H1 (cell line): ENCODE measurements at regions not wholly inside any gene's neighbourhood (a gene's known extent, or its start where the extent isn't known, plus 50 kb on each side); places are given as distances from the start of the nearest gene placed in this dataset.

Experiments used
- CTCF ChIA-PET: fragments of 300-600 bp; sonication (Branson Sonifier 250); formaldehyde crosslinking; loops from one replicate; lab custom pipeline; 2021; ENCODE audit not compliant: partially characterized antibody; lab: Charles Lee
- POLR2A ChIA-PET: fragments of 300-600 bp; sonication (Branson Sonifier 250); formaldehyde crosslinking; loops from one replicate; lab custom pipeline; 2021; ENCODE audit warnings: inconsistent platforms; ENCODE audit not compliant: partially characterized antibody; lab: Charles Lee
- DNase-seq, 2 experiments: peaks; one replicate each; pipeline versions ENCODE4 v3.0.0 to v3.0.0-alpha.2; 2010 to 2022; ENCODE audit warnings: low spot score in 2 of 2, low read depth in 1 of 2, mixed read lengths in 1 of 2
- FAIRE-seq: peaks from 2 replicates; lab custom pipeline; 2011; peaks lifted over from hg19 to GRCh38; lab: Jason Lieb, UNC
- H2AFZ ChIP-seq: 2 replicates; pipeline ENCODE4 v1.8.1; 2012; ENCODE audit warnings: low read length, inconsistent platforms
- H2AK5ac ChIP-seq: 2 replicates; pipeline ENCODE4 v1.6.1; 2013; ENCODE audit warnings: low read depth, low read length
- H2BK120ac ChIP-seq: replicated peaks from 2 replicates; pipeline ENCODE3; 2013; ENCODE audit warnings: low read depth, low read length, inconsistent platforms
- H2BK12ac ChIP-seq: 2 replicates; pipeline ENCODE4 v1.6.1; 2013; ENCODE audit warnings: low read depth, low read length
- H2BK15ac ChIP-seq: 2 replicates; pipeline ENCODE4 v1.6.1; 2013; ENCODE audit warnings: low read length
- H2BK20ac ChIP-seq: 2 replicates; pipeline ENCODE4 v1.6.1; 2013; ENCODE audit warnings: low read length
- H2BK5ac ChIP-seq: 2 replicates; pipeline ENCODE4 v1.6.1; 2013; ENCODE audit warnings: low read depth, low read length
- H3K14ac ChIP-seq: 2 replicates; pipeline ENCODE4 v1.6.1; 2013; ENCODE audit warnings: inconsistent platforms; ENCODE audit not compliant: insufficient read length
- H3K18ac ChIP-seq: 2 replicates; pipeline ENCODE4 v1.6.1; 2013; ENCODE audit warnings: low read length; ENCODE audit errors: extremely low read depth
- H3K23ac ChIP-seq: 2 replicates; pipeline ENCODE4 v1.6.1; 2013; ENCODE audit warnings: inconsistent platforms; ENCODE audit not compliant: insufficient read length
- H3K23me2 ChIP-seq: 2 replicates; pipeline ENCODE4 v1.6.1; 2013; ENCODE audit warnings: low read depth, low read length
- H3K27ac ChIP-seq: 2 replicates; pipeline ENCODE4 v1.6.1; 2011; ENCODE audit warnings: low read depth, low read length, inconsistent platforms
- H3K27me3 ChIP-seq, 4 experiments: replicated peaks in 1 of 4; 1 replicate in 1 of 4; 2 replicates in 3 of 4; pipeline versions ENCODE4 v1.6.1 to v1.8.1; 2011 to 2013; ENCODE audit warnings: low read length in 3 of 4, mild to moderate bottlenecking in 3 of 4, inconsistent platforms in 2 of 4, mixed read lengths in 2 of 4, moderate library complexity in 1 of 4; ENCODE audit not compliant: control insufficient read depth in 3 of 4, insufficient read depth in 3 of 4; ENCODE audit errors: extremely low read depth in 1 of 4
- H3K36me3 ChIP-seq, 4 experiments: 2 replicates each; pipeline versions ENCODE4 v1.6.1 to v1.8.1; 2011 to 2013; ENCODE audit warnings: mild to moderate bottlenecking in 4 of 4, low read length in 3 of 4, moderate library complexity in 2 of 4, control low read depth in 1 of 4, inconsistent platforms in 1 of 4; ENCODE audit not compliant: insufficient read depth in 4 of 4, control insufficient read depth in 2 of 4
- H3K4ac ChIP-seq: replicated peaks from 2 replicates; pipeline ENCODE3; 2013; ENCODE audit warnings: low read length, low read depth, mixed read lengths, inconsistent platforms; ENCODE audit not compliant: insufficient read length
- H3K4me1 ChIP-seq, 4 experiments: replicated peaks in 1 of 4; 1 replicate in 1 of 4; 2 replicates in 3 of 4; pipeline versions ENCODE4 v1.6.1 to v1.8.1; 2011 to 2013; ENCODE audit warnings: low read length in 3 of 4, inconsistent platforms in 2 of 4, mixed read lengths in 1 of 4; ENCODE audit not compliant: insufficient read depth in 4 of 4, control insufficient read depth in 3 of 4
- H3K4me2 ChIP-seq, 2 experiments: 2 replicates each; pipeline versions ENCODE4 v1.6.1 to v1.8.1; 2011 to 2013; ENCODE audit warnings: low read depth in 2 of 2, low read length in 2 of 2, control low read depth in 1 of 2, inconsistent platforms in 1 of 2, mild to moderate bottlenecking in 1 of 2; ENCODE audit not compliant: insufficient read depth in 1 of 2
- H3K4me3 ChIP-seq, 4 experiments: fragments of 200-600, 300-600 bp in 1 of 4; sonication (generic), shearing (Covaris generic), sonication (Bioruptor Twin) in 1 of 4; 2 replicates each; pipeline versions ENCODE4 v1.5.1 to v1.8.1; 2011 to 2016; ENCODE audit warnings: low read length in 4 of 4, low read depth in 3 of 4, control low read depth in 2 of 4, inconsistent platforms in 2 of 4, mild to moderate bottlenecking in 2 of 4, mixed read lengths in 1 of 4, moderate library complexity in 1 of 4; ENCODE audit not compliant: insufficient read depth in 2 of 4; ENCODE audit errors: extremely low read depth in 1 of 4
- H3K56ac ChIP-seq: replicated peaks from 2 replicates; pipeline ENCODE3; 2013; ENCODE audit warnings: low read depth, mild to moderate bottlenecking, mixed read lengths, low read length, inconsistent platforms; ENCODE audit not compliant: insufficient read length
- H3K79me1 ChIP-seq: 2 replicates; pipeline ENCODE4 v1.6.1; 2013; ENCODE audit warnings: low read depth, low read length, control low read depth
- H3K79me2 ChIP-seq, 2 experiments: 2 replicates each; pipeline versions ENCODE4 v1.6.1 to v1.8.1; 2012 to 2013; ENCODE audit warnings: low read length in 2 of 2, mild to moderate bottlenecking in 2 of 2, inconsistent platforms in 1 of 2; ENCODE audit not compliant: insufficient read depth in 2 of 2, control insufficient read depth in 1 of 2
- H3K9ac ChIP-seq, 4 experiments: replicated peaks in 1 of 4; 1 replicate in 1 of 4; 2 replicates in 3 of 4; pipeline versions ENCODE4 v1.6.1 to v1.8.1; 2011 to 2013; ENCODE audit warnings: low read depth in 3 of 4, low read length in 3 of 4, control low read depth in 2 of 4, mild to moderate bottlenecking in 2 of 4, moderate library complexity in 2 of 4, inconsistent platforms in 1 of 4; ENCODE audit errors: extremely low read depth in 1 of 4
- H3K9me3 ChIP-seq, 2 experiments: 2 replicates each; pipeline versions ENCODE4 v1.6.1 to v1.8.1; 2012 to 2013; ENCODE audit warnings: mild to moderate bottlenecking in 2 of 2, moderate library complexity in 2 of 2, control low read depth in 1 of 2, inconsistent platforms in 1 of 2, low read depth in 1 of 2, low read length in 1 of 2, mixed read lengths in 1 of 2; ENCODE audit not compliant: insufficient read depth in 2 of 2
- H4K20me1 ChIP-seq, 2 experiments: replicated peaks in 1 of 2; 2 replicates each; pipeline versions ENCODE3 to v1.8.1; 2011 to 2013; ENCODE audit warnings: inconsistent platforms in 2 of 2, low read length in 2 of 2, mild to moderate bottlenecking in 1 of 2; ENCODE audit not compliant: insufficient read depth in 2 of 2, control insufficient read depth in 1 of 2
- H4K5ac ChIP-seq: 2 replicates; pipeline ENCODE4 v1.6.1; 2013; ENCODE audit warnings: low read length, low read depth, mixed read lengths, inconsistent platforms; ENCODE audit not compliant: insufficient read length
- H4K8ac ChIP-seq: 2 replicates; pipeline ENCODE4 v1.8.0; 2013; ENCODE audit warnings: mild to moderate bottlenecking, moderate library complexity, low read length, inconsistent platforms; ENCODE audit not compliant: insufficient read depth; ENCODE audit errors: extremely low read depth
- H4K91ac ChIP-seq: replicated peaks from 2 replicates; pipeline ENCODE3; 2013; ENCODE audit warnings: low read length, mixed read lengths, inconsistent platforms; ENCODE audit not compliant: insufficient read length
- CREB1 ChIP-seq: IDR thresholded peaks from 2 replicates; pipeline ENCODE4 v1.6.1; 2012; ENCODE audit warnings: inconsistent platforms
- EP300 ChIP-seq, 2 experiments: IDR thresholded peaks; 1 replicate in 1 of 2; 2 replicates in 1 of 2; pipeline ENCODE4 v1.6.1; 2011 to 2012; ENCODE audit warnings: low read depth in 2 of 2, low read length in 2 of 2, mild to moderate bottlenecking in 2 of 2, borderline replicate concordance in 1 of 2, inconsistent platforms in 1 of 2, moderate library complexity in 1 of 2
- JUND ChIP-seq: IDR thresholded peaks from 2 replicates; pipeline ENCODE4 v1.6.1; 2011; ENCODE audit warnings: mild to moderate bottlenecking, improper control_type of control experiment, low read length
- KDM5A ChIP-seq: fragments of 200-600 bp; IDR thresholded peaks from 2 replicates; pipeline ENCODE4 v1.7.1; 2012; ENCODE audit warnings: mild to moderate bottlenecking, low read length, inconsistent platforms, mixed read lengths
- PHF8 ChIP-seq: fragments of 200-600 bp; sonication (generic); conservative IDR thresholded peaks from 2 replicates; pipeline ENCODE4 v1.7.1; 2012; ENCODE audit warnings: low read depth, mild to moderate bottlenecking, inconsistent platforms, low read length, moderate library complexity
- RAD21 ChIP-seq, 2 experiments: IDR thresholded peaks in 1 of 2; conservative IDR thresholded peaks in 1 of 2; 2 replicates each; pipeline ENCODE4 v1.6.1; 2011; ENCODE audit warnings: low read depth in 2 of 2, low read length in 2 of 2, improper control_type of control experiment in 1 of 2, inconsistent platforms in 1 of 2, mild to moderate bottlenecking in 1 of 2, moderate library complexity in 1 of 2
- RBBP5 ChIP-seq: IDR thresholded peaks from 2 replicates; pipeline ENCODE4 v1.7.1; 2012; ENCODE audit warnings: low read depth, mild to moderate bottlenecking, inconsistent platforms, low read length, moderate library complexity, borderline replicate concordance
- RFX5 ChIP-seq: IDR thresholded peaks from 2 replicates; pipeline ENCODE4 v1.6.1; 2011; ENCODE audit warnings: low read depth, low read length, improper control_type of control experiment, borderline replicate concordance
- SIX5 ChIP-seq: IDR thresholded peaks from 2 replicates; pipeline ENCODE4 v1.6.1; 2011; ENCODE audit warnings: mild to moderate bottlenecking, low read depth, low read length
- WGBS, 2 experiments: shearing (Covaris generic) in 1 of 2; methylation state at CpG; one replicate each; pipeline versions ENCODE4 v1.1.6 to v1.1.7; 2013 to 2015; ENCODE audit warnings: low lambda C conversion rate in 2 of 2, mixed read lengths in 2 of 2, inconsistent platforms in 1 of 2, low coverage in 1 of 2, missing lambda C conversion rate in 1 of 2; ENCODE audit not compliant: insufficient replicate concordance in 2 of 2, insufficient coverage in 1 of 2, insufficient read length in 1 of 2; ENCODE audit errors: extremely low coverage in 1 of 2, missing lambda C conversion rate in 1 of 2; 5-methylcytosine and 5-hydroxymethylcytosine counted together

- no peak overlapping the region for H4K5ac ChIP-seq
- FAIRE-seq (no peak), DNase-seq (no peak)
- no peak overlapping the region for H3K4ac ChIP-seq
- WGBS, 2 experiments = 77% methylated on average over 4 of the region's 4 CpGs; no CpG with 5 or more reads in 1 of the 2 experiments
- H3K23ac ChIP-seq = no peak overlapping the region
- H2BK5ac ChIP-seq = no peak overlapping the region
- no peak overlapping the region for H2AK5ac ChIP-seq
- CTCF ChIA-PET = interaction anchor here (2.7 kb wide), 1 partner anchor 13 kb away, joined by 14 read pairs; no protein-coding TSS in a partner anchor
- H3K4me2 ChIP-seq = no peak overlapping the region
- no peaks in the 10 kb centered on the region for H3K9me3 ChIP-seq
- POLR2A ChIA-PET = no interaction called here
- H3K4me3 ChIP-seq = no peak overlapping the region
- H2BK120ac ChIP-seq = no peak overlapping the region
- no peak overlapping the region for H3K9ac ChIP-seq
- H4K8ac ChIP-seq = no peak overlapping the region
- no peak overlapping the region for H3K27ac ChIP-seq
- no peaks in the 10 kb centered on the region for H3K27me3 ChIP-seq
- no peaks in the 10 kb centered on the region for H3K79me1 ChIP-seq
- no peak overlapping the region for H4K91ac ChIP-seq
- H3K18ac ChIP-seq = no peak overlapping the region
- no peak overlapping the region for H2BK20ac ChIP-seq
- H2AFZ ChIP-seq = no peak overlapping the region
- no peak overlapping the region for H2BK15ac ChIP-seq
- no peak overlapping the region for H3K56ac ChIP-seq
- H3K14ac ChIP-seq = no peak overlapping the region
- no peaks in the 10 kb centered on the region for H4K20me1 ChIP-seq
- H3K4me1 ChIP-seq = no peaks in the 10 kb centered on the region
- H2BK12ac ChIP-seq = no peak overlapping the region
- no peaks in the 10 kb centered on the region for H3K23me2 ChIP-seq
- no peaks in the 10 kb centered on the region for H3K36me3 ChIP-seq
- TF ChIP-seq CREB1 (no peak), EP300 (IDR thresholded peaks at IDR 0.05; ENCODE audit: borderline replicate concordance in 1 of 2, low read depth in 2 of 2, low read length in 2 of 2) (no peak), RBBP5 (no peak), RFX5 (no peak), SIX5 (no peak), PHF8 (no peak), RAD21 (IDR thresholded peaks at IDR 0.05 in 1 of 2, conservative IDR thresholded peaks at IDR 0.05 in 1 of 2; ENCODE audit: low read depth in 2 of 2, low read length in 2 of 2) (no peak), JUND (no peak), KDM5A (no peak)
- H3K79me2 ChIP-seq = no peaks in the 10 kb centered on the region
These were observed 259.8 kb downstream of the CD109 start for GRCh38 chr6:73955800-73956199.
